HG02759 (cell line): ENCODE measurements at regions not wholly inside any gene's neighbourhood (a gene's known extent, or its start where the extent isn't known, plus 50 kb on each side); places are given as distances from the start of the nearest gene placed in this dataset.

Source experiments
- ATAC-seq: cut with Tn5 transposase; IDR thresholded peaks from one replicate; pipeline ENCODE4 v1.9.1; 2021; ENCODE audit warnings: mild to moderate bottlenecking, moderate library complexity; ENCODE audit not compliant: unreplicated experiment

DNA sequence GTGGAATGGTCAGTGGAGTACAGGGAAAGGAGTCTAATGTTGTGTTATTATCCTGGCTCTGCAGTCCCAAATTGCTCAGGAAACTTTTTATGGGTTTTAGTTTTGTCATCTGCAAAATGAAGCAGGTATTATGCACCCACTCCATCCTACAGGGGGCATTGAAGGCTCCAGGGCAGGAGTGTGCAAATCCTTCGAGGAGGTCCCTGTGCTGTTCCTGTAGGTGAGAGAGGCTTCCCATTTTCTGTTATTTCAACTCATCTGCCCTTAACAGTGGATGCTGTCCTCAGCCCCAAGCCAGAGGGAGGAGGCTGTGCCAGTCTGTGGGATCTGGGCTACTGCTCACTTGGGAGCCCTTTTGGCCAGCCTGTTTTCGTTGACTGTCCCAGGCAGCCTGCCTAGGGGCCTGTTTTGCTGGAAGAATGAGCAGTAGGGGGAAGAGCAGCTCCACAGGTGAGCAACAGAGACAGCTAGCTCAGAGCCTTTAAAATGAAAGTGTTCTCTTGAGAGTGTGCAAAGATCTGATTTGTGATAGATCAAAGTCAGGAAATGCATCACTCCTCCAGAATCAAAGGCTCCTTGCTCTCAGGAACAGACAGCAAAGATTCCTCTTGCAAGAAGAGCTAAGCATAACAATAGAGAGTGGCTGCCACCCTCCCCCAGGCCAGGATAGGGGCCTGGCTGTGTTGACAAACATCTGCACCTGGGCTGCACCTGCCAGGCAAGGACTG lies 317.6 kb upstream of the PROX1 start:
- ATAC-seq = no peak

DNA sequence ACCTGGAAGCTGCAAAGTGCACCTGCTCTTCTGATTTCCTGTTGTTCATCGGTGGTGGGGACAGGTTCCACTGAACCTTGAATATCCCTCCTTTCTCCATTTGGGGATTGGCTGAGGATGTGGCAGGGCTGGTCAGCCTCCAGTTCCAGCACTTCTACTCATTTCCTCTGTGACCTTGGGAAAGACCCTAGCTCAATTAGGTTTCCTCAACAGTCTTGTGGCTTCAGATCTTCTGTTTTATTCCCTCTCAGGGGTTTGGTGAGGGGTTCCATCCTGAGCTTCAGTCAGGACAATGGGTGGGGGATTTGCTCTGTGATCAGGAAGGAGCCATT lies 317.1 kb upstream of the PROX1 start:
- no peak for ATAC-seq

- no peak for ATAC-seq
Measured at GRCh38 chr1:213675043-213675442, 312.7 kb upstream of the PROX1 start.

DNA sequence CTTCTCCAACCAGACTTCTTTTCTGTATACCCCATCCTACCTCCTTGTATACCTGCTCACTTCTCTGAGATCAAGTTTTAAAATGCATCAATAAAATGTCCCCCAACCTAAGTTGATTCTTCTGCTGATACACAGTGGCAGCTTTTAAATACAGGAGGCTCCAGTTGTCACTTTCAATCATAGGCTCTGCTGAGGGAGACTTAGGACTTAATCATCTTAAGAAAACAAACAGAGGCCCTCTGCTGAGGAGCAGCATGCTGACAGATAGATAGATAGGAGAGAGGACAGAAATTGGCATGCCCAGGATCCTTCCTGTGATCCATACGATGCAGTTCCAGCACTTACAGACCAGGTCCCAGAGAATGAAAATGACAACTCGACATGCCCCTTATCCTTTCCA lies 311.0 kb upstream of the PROX1 start:
- ATAC-seq = no peak

GRCh38 chr1:213678348-213678747 lies 309.4 kb upstream of the PROX1 start:
- ATAC-seq = no peak

DNA sequence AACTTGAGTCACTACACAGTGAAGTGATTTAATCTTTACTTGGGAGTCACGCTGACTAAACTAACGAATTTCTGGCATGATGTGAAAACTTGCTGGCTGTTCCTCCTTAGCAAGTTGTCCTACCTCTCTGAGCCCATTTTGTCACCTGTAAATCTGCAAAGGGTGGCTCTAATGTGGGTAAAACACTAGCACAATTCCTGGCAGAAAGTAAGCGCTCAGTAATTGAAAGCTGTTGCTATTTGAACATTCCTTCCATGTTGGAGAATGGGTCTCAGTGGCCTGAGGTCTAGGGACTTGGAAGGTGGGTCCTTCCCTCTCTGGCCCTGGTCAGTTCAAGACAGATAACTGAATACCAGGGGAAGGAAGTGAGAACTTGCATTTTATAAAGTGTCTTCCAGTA lies 309.0 kb upstream of the PROX1 start:
- no peak for ATAC-seq

DNA sequence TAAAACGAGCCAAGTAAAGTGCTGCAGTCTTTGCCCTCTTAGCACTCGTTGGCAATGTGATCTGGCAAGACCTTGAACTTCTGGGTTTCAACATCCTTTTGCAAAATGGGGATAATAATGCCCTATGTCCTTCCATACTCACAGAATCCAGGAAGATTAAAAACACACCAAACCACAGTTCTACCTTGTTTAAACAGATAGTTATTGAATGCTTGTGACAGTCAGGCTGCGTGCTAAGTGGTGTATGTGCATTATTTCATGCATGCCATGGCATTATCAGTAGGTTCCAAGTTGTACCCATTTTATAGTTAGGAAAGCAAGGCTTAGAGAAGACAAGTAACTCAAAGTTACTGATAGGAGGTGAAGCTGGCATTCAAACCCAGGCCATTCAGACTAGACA lies 308.6 kb upstream of the PROX1 start:
- no peak for ATAC-seq

GRCh38 chr1:213680677-213681325 lies 307.0 kb upstream of the PROX1 start:
- ATAC-seq = no peak

DNA sequence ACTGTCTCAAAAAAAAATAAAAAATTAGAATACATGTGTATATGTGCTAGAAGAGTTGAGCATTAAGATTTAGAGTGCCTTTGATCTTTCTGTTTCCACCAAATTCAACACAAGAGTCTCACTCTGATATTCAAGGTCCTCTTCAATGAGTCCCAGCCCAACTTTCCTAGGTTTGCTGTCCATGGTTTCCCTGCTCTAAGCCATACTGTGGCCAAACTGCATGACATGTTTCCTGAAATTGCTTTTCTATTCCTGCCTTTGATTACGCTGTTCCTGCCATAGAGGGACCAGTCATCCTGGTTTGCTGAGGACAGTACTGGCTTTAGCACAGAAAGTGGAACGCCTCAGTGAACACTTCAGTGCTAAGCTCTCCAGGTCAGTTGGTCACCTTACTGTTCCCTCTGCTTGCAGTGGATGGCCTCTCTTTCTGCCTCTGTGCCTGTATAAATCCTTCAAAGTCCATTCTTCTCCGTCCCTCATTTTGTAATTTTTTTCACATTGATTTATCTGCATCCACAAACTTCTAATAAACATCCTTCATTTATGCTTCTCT lies 305.9 kb upstream of the PROX1 start:
- no peak for ATAC-seq

GRCh38 chr1:213683529-213683928 lies 304.2 kb upstream of the PROX1 start:
- no peak for ATAC-seq

DNA sequence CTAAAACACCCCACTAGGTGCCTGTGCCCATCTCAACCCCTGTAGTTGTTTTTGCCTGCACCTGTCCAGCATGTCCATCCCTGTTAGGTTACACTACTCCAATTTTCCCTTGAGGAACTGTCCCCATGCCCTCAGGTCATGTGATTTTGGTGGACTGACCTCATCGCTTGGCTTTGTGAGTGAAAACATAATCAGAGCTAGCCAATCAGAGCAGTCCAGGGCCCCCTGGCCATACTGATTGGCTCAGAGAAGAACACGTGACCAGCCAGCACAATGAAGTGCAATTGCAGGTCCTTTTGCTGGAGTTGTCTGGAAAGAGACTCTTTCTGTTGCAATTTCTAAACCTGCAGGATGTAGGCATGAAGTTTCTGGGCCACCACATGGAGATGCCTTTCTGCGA lies 303.3 kb upstream of the PROX1 start:
- ATAC-seq = no peak

GRCh38 chr1:213685992-213686582 lies 301.7 kb upstream of the PROX1 start:
- no peak for ATAC-seq

- ATAC-seq = no peak
Measured at GRCh38 chr1:213686983-213687382, 300.8 kb upstream of the PROX1 start.

- ATAC-seq = no peak
Measured at GRCh38 chr1:213687832-213688231, 299.9 kb upstream of the PROX1 start.

DNA sequence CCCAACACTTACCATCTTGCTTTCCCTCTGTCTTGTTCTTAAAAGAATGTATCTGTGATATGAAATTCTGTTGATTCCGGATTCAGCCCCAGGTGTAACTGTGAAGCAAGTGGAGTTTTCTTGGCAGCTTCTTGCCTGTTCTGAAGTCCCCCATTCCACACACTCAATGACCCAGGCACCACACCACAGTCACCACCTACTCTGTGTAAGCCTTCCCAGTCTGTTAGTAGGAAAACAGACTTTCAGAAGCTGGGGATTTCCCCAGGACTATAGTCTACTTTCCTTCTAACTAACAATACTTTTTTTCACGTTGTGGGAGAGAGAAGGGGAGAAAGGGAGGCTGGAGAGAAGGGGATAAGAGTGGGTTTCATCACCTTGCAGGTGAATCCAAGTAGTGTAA lies 299.1 kb upstream of the PROX1 start:
- no peak for ATAC-seq

DNA sequence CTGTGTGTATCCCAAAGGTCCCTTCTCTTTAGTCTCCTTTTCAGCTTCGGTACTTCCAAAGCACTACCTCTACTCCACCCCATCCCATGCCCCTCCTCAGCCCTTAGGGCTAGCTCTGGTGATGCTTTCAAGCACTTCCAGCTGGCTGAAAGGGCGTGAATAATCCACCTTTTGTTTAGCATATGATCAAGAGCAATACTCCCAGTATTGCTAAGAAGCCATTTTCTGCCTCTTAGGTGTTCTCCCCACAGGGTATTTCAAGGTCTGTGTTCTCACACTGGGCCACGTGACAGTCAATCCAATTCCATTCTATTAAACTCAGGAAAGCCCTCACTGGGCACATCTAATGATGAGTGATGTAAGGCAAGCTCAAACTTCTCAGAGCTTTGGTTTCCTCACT lies 298.5 kb upstream of the PROX1 start:
- no peak for ATAC-seq

DNA sequence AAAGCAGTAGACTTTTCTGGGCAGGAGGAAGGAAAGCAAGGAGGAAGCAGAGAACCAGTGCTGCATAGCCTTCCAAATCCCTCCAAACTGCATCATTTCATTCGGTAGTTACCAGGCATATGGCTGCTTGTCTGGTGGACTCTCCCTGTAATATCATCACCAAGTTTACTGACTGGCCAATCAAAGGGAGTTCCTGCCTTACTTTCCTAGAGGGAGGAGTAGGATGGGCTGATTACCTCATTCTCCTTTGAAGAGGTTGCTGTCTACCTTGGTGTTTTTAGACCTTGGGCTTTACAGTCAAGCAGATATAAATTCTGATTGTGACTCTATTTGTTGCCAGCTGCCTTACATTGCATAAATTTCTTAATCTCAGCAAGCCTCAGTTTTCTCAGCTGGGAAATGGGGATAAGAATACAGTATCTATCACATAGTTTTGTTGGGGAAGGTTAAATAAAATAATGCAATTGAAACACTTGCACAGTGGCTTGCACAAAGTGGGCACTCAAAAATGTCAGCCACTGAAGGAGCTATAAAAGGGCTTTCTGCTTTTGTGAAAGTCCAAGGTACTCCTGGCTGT lies 297.3 kb upstream of the PROX1 start:
- ATAC-seq = no peak

DNA sequence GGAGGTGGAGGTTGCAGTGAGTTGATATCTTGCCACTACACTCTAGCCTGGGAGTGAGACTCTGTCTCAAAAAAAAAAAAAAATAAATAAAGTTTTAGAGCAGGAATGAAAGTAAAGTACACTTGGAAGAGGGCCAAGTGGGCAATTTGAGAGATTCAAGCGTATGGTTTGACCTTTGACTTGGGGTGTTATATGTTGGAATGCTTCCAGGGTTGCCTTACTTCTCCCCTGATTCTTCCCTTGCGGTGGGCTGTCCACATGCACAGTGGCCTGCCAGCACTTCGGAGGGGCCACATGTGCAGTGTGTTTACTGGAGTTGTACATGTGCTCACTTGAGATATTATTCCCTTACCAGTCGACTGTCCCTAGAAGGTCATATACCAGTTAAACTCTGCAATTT lies 295.5 kb upstream of the PROX1 start:
- ATAC-seq = no peak

DNA sequence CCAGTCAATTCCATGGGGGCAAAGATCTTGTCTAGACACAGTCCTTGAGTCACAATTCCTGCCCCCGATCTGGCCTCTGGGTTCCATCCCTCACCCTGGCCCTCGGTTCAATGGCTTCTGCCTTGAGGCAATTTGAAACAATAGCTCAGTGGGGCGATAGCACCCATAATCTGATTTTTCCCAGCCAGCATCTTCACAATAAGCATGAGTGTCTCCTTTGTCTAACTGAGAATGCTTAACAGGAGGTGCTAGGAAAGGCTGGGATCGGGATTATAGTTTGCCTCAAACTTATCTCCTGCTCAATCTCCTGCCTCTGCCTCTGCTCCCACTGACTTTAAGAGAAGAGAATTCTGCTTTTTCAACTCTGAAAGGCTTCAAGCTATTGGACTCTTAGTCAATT lies 293.9 kb upstream of the PROX1 start:
- no peak for ATAC-seq

DNA sequence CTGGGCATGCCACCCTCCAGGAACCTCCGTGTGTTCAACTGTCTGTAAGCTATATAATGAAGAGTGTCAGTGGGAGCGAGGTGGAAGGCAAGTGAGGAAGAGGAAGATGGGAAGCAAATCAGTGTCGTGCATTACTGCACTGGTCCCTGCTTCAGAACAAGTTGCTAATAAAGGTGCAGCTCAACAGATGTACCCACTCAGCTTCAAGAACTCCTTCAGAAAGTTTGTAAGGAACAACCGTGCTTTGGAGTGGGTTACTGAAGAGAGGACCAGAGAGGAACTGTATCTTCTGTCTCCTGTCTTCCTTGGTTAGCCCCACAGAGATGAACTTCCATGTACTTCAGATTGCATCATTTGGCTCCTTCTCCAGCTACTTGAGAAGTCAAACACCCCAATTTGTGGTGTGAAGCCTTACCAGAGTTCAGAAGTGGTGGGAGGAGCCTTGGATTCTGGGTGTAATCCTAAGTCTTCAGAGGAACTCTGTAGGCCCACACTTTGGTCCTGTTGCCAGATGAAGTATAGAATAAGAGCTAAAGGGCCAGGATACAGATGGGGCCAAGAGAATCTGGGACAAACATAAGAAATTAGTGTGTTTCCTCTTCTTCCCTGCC lies 290.5 kb upstream of the PROX1 start:
- no peak for ATAC-seq

- ATAC-seq = no peak
Measured at GRCh38 chr1:213698092-213698702, 289.6 kb upstream of the PROX1 start.
